Peyer's patch (tissue), 4 donors: ENCODE measurements at regions not wholly inside any gene's neighbourhood (a gene's known extent, or its start where the extent isn't known, plus 50 kb on each side); places are given as distances from the start of the nearest gene placed in this dataset.

Source experiments
- CTCF ChIP-seq, 6 experiments: fragments of 450-650 bp in 4 of 6; fragments of 200-600 bp in 2 of 6; sonication (generic) in 1 of 6; IDR thresholded peaks; one replicate each; pipeline ENCODE4 v1.5.1; 2017 to 2019; ENCODE audit warnings: antibody characterized with exemption in 6 of 6, mild to moderate bottlenecking in 3 of 6, moderate library complexity in 1 of 6
- POLR2A ChIP-seq, 2 donors: fragments of 450-650 bp; IDR thresholded peaks; one replicate each; pipeline ENCODE4 v1.5.1; 2017; ENCODE audit warnings: antibody characterized with exemption in 2 of 2, mild to moderate bottlenecking in 2 of 2, moderate library complexity in 2 of 2

GRCh38 chrX:53798281-53798680 lies 111.8 kb upstream of the HUWE1 start:
- no peak for TF ChIP-seq CTCF (IDR thresholded peaks at IDR 0.05)
- TF ChIP-seq POLR2A (IDR thresholded peaks at IDR 0.05) = no peak
